Panc1 (cell line): ENCODE measurements at regions not wholly inside any gene's neighbourhood (a gene's known extent, or its start where the extent isn't known, plus 50 kb on each side); places are given as distances from the start of the nearest gene placed in this dataset.

Source experiments
- ATAC-seq: fragments of 200-7000 bp; cut with Tn5 transposase; 2 replicates; pipeline ENCODE4 v1.9.1; 2020; ENCODE audit warnings: mild to moderate bottlenecking, moderate library complexity
- BruUV-seq: library from RNA; stranded (reverse); fragments of 400-500 nt; replicated peaks from 2 replicates; lab custom pipeline; 2021; lab: Mats Ljungman, UMichigan
- CTCF ChIA-PET: fragments of 300-600 bp; sonication (Branson Sonifier 250); formaldehyde crosslinking; loops from one replicate; lab custom pipeline; 2022; ENCODE audit warnings: antibody characterized with exemption; lab: Charles Lee
- POLR2A ChIA-PET: fragments of 300-600 bp; sonication (Branson Sonifier 250); formaldehyde crosslinking; loops from one replicate; lab custom pipeline; 2022; ENCODE audit warnings: antibody characterized with exemption; lab: Charles Lee
- DNase-seq: peaks from one replicate; pipeline ENCODE4 v3.0.0-alpha.2; 2010; ENCODE audit warnings: low read depth, low spot score
- H3K27ac ChIP-seq: 2 replicates; pipeline ENCODE4 v1.5.1; 2011; ENCODE audit warnings: mild to moderate bottlenecking, low read length, inconsistent platforms
- H3K27me3 ChIP-seq: fragments of 200-500 bp; sonication (Bioruptor generic); 2 replicates; pipeline ENCODE4 v1.6.0; 2014; ENCODE audit warnings: low read length, inconsistent platforms; ENCODE audit not compliant: control insufficient read depth, insufficient read depth
- H3K36me3 ChIP-seq: fragments of 200-500 bp; sonication (Bioruptor generic); 2 replicates; pipeline ENCODE4 v1.5.1; 2014; ENCODE audit warnings: inconsistent platforms, mild to moderate bottlenecking, low read length, moderate library complexity; ENCODE audit not compliant: control insufficient read depth, insufficient read depth
- H3K4me1 ChIP-seq: 2 replicates; pipeline ENCODE4 v1.5.1; 2011; ENCODE audit warnings: inconsistent platforms, mild to moderate bottlenecking, low read length, moderate library complexity; ENCODE audit not compliant: control insufficient read depth, insufficient read depth
- H3K4me3 ChIP-seq, 2 experiments: 2 replicates each; pipeline ENCODE4 v1.5.1; 2011 to 2012; ENCODE audit warnings: low read depth in 2 of 2, low read length in 2 of 2, mild to moderate bottlenecking in 2 of 2, inconsistent platforms in 1 of 2, moderate library complexity in 1 of 2
- H3K9me3 ChIP-seq: fragments of 200-500 bp; sonication (Bioruptor generic); 2 replicates; pipeline ENCODE4 v1.5.1; 2014; ENCODE audit warnings: low read depth, mild to moderate bottlenecking, inconsistent platforms, low read length, moderate library complexity; ENCODE audit not compliant: control insufficient read depth, insufficient read depth
- POLR2AphosphoS5 ChIP-seq: IDR thresholded peaks from 2 replicates; pipeline ENCODE4 v1.6.1; 2012; ENCODE audit warnings: mild to moderate bottlenecking, low read depth, low read length, moderate library complexity
- SIN3A ChIP-seq: IDR thresholded peaks from 2 replicates; pipeline ENCODE4 v1.6.1; 2012; ENCODE audit warnings: low read depth, mild to moderate bottlenecking, low read length, moderate library complexity, borderline replicate concordance; ENCODE audit not compliant: insufficient read depth
- TCF7L2 ChIP-seq: IDR thresholded peaks from 2 replicates; pipeline ENCODE4 v1.6.1; 2011; ENCODE audit warnings: mild to moderate bottlenecking, low read depth, low read length, inconsistent platforms
- in situ Hi-C: cut with HindIII; loops from 2 replicates; pipeline ENCODE4 v1.10.0; 2016; ENCODE audit warnings: low sequenced_read_pairs, low pct_unique_long_range_greater_than_20kb
- intact Hi-C: fragments of 100-400 bp; cut with micrococcal nuclease; formaldehyde crosslinking; loops from one replicate; pipeline ENCODE4 v1.10.0; 2022; ENCODE audit not compliant: unreplicated experiment
- TF ChIP-seq, protein P1 (sequence below), 2 experiments: IDR thresholded peaks; 2 replicates each; pipeline ENCODE4 v1.6.1; 2011 to 2012; ENCODE audit warnings: low read depth in 2 of 2, control low read depth in 1 of 2, low read length in 1 of 2, mild to moderate bottlenecking in 1 of 2, moderate library complexity in 1 of 2; ENCODE audit not compliant: insufficient read depth in 1 of 2
- TF ChIP-seq, protein P2 (sequence below): fragments of 450-650 bp; IDR thresholded peaks from 2 replicates; pipeline ENCODE4 v1.5.1; 2017; ENCODE audit warnings: mild to moderate bottlenecking

DNA sequence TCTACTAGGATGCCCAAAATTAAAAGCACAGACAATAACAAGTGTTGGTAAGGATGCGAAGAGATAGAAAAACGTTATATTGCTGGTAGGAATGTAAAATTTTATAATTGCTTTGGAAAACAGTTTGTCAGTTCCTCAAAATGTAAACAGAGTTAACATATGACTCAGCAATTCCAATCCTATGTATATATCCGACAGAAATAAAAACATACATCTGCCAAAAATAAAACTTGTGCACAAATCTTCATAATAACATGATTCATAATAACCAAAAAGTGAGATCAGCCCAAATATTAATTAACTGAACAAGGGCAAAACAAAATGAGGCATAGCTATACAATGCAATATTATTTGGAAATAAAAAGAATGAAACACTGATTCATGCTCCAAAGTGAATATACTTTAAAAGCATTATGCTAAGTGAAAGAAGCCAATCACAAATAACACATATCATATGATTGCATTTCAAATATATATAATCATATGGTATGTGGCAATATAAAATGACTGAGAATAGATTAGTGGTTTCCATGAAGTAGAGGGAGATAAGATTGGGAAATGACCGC lies 609.3 kb downstream of the IGSF11 start:
- ATAC-seq: no peak
- TF ChIP-seq POLR2AphosphoS5 (no peak), SIN3A (no peak), TCF7L2 (no peak)
- TF ChIP-seq, protein P1, sequence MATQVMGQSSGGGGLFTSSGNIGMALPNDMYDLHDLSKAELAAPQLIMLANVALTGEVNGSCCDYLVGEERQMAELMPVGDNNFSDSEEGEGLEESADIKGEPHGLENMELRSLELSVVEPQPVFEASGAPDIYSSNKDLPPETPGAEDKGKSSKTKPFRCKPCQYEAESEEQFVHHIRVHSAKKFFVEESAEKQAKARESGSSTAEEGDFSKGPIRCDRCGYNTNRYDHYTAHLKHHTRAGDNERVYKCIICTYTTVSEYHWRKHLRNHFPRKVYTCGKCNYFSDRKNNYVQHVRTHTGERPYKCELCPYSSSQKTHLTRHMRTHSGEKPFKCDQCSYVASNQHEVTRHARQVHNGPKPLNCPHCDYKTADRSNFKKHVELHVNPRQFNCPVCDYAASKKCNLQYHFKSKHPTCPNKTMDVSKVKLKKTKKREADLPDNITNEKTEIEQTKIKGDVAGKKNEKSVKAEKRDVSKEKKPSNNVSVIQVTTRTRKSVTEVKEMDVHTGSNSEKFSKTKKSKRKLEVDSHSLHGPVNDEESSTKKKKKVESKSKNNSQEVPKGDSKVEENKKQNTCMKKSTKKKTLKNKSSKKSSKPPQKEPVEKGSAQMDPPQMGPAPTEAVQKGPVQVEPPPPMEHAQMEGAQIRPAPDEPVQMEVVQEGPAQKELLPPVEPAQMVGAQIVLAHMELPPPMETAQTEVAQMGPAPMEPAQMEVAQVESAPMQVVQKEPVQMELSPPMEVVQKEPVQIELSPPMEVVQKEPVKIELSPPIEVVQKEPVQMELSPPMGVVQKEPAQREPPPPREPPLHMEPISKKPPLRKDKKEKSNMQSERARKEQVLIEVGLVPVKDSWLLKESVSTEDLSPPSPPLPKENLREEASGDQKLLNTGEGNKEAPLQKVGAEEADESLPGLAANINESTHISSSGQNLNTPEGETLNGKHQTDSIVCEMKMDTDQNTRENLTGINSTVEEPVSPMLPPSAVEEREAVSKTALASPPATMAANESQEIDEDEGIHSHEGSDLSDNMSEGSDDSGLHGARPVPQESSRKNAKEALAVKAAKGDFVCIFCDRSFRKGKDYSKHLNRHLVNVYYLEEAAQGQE (IDR thresholded peaks at IDR 0.05; ENCODE audit: insufficient read depth in 1 of 2, low read depth in 2 of 2, low read length in 1 of 2): no peak
- TF ChIP-seq, protein P2, sequence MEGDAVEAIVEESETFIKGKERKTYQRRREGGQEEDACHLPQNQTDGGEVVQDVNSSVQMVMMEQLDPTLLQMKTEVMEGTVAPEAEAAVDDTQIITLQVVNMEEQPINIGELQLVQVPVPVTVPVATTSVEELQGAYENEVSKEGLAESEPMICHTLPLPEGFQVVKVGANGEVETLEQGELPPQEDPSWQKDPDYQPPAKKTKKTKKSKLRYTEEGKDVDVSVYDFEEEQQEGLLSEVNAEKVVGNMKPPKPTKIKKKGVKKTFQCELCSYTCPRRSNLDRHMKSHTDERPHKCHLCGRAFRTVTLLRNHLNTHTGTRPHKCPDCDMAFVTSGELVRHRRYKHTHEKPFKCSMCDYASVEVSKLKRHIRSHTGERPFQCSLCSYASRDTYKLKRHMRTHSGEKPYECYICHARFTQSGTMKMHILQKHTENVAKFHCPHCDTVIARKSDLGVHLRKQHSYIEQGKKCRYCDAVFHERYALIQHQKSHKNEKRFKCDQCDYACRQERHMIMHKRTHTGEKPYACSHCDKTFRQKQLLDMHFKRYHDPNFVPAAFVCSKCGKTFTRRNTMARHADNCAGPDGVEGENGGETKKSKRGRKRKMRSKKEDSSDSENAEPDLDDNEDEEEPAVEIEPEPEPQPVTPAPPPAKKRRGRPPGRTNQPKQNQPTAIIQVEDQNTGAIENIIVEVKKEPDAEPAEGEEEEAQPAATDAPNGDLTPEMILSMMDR: no peak
- H3K9me3 ChIP-seq: no peaks in the 10 kb centered on the region
- H3K4me1 ChIP-seq: no peaks in the 10 kb centered on the region
- H3K27me3 ChIP-seq: no peaks in the 10 kb centered on the region
- in situ Hi-C loops (no loop called here), intact Hi-C loops (no loop called here)
- no peak overlapping the region for H3K4me3 ChIP-seq
- ChIA-PET POLR2A (no interaction called here), CTCF (no interaction called here)
- H3K36me3 ChIP-seq: no peaks in the 10 kb centered on the region
- no TSS peak for BruUV-seq
- no peak for DNase-seq
- H3K27ac ChIP-seq: no peak overlapping the region

DNA sequence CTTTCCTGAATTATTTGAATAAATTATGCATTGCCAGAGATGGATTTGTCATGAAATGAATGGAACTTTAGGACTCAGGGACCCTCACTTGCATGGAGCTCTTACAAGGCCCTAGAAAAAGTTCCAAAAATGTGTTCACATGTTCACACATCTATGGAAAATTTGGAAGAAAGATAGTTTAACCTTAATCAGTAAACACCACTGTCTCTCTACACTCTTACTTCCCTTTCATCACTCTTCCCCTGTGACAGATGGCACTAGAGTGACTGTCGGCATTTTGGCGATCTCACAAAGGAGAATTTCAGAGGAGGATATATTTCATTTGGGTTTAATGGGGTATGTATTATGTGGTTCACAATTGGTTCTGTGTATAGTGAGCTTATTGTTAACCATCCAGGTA lies 600.8 kb downstream of the IGSF11 start:
- H3K36me3 ChIP-seq: no peaks in the 10 kb centered on the region
- no TSS peak for BruUV-seq
- ChIA-PET POLR2A (no interaction called here), CTCF (no interaction called here)
- no peaks in the 10 kb centered on the region for H3K9me3 ChIP-seq
- H3K4me3 ChIP-seq: no peak overlapping the region
- DNase-seq: no peak
- no peak overlapping the region for H3K27ac ChIP-seq
- intact Hi-C loops: no loop called here
- H3K27me3 ChIP-seq: no peaks in the 10 kb centered on the region
- no peak for ATAC-seq
- H3K4me1 ChIP-seq: no peaks in the 10 kb centered on the region
- in situ Hi-C loops: no loop called here
- no peak for TF ChIP-seq POLR2AphosphoS5
- TF ChIP-seq, protein P2: no peak
- TF ChIP-seq SIN3A: no peak
